Mucosa of descending colon (tissue), 3 donors: ENCODE measurements at regions not wholly inside any gene's neighbourhood (a gene's known extent, or its start where the extent isn't known, plus 50 kb on each side); places are given as distances from the start of the nearest gene placed in this dataset.

Source experiments
- ATAC-seq: fragments of 200-7000 bp; cut with Tn5 transposase; one replicate; pipeline ENCODE4 v1.9.1; 2020; ENCODE audit warnings: mild to moderate bottlenecking, moderate library complexity
- DNase-seq, 3 donors: peaks; one replicate each; pipeline ENCODE4 v3.0.0-alpha.2; 2020
- H3K36me3 ChIP-seq: fragments of 200-600 bp; one replicate; pipeline ENCODE4 v1.8.0; 2021; ENCODE audit warnings: low read depth, mild to moderate bottlenecking
- H3K4me1 ChIP-seq: fragments of 200-600 bp; one replicate; pipeline ENCODE4 v1.8.0; 2021; ENCODE audit warnings: low read depth, mild to moderate bottlenecking
- H3K4me3 ChIP-seq: fragments of 200-600 bp; one replicate; pipeline ENCODE4 v1.8.0; 2021; ENCODE audit warnings: mild to moderate bottlenecking
- H3K9me3 ChIP-seq: fragments of 200-600 bp; one replicate; pipeline ENCODE4 v1.8.0; 2021; ENCODE audit warnings: mild to moderate bottlenecking
- CTCF ChIP-seq: fragments of 200-600 bp; IDR thresholded peaks from one replicate; pipeline ENCODE4 v1.8.0; 2022; ENCODE audit warnings: antibody characterized with exemption, mild to moderate bottlenecking
- intact Hi-C, 2 donors: fragments of 100-400 bp; cut with DNase I in 1 of 2; cut with micrococcal nuclease in 1 of 2; formaldehyde crosslinking; loops; one replicate each; pipeline versions ENCODE4 v1.11.0 to v1.11.1; 2022; cut with DNase I, micrococcal nuclease
- donor health status: DM: no; HTN: no; CAD: no; lungs with moderate emphysema.
- donor health status: DM: no; HTN: no; CAD: no.
- donor health status: DM: no; HTN: yes; CAD: no.

- intact Hi-C loops = no loop called here
- no peak for DNase-seq
- TF ChIP-seq CTCF = no peak
These were observed 251.0 kb upstream of the CSF3R start for GRCh38 chr1:36733748-36734147.

GRCh38 chr1:36732015-36732356 is 249.3 kb upstream of the CSF3R start:
- Histone ChIP-seq H3K4me1 (no peaks in the 10 kb centered on the region), H3K36me3 (no peaks in the 10 kb centered on the region), H3K9me3 (no peaks in the 10 kb centered on the region), H3K4me3 (no peak overlapping the region)
- no peak for TF ChIP-seq CTCF
- no peak for ATAC-seq
- intact Hi-C loops = no loop called here
- no peak for DNase-seq

More at GRCh38 chr1:36733748-36734147, 251.0 kb upstream of the CSF3R start:
- H3K4me3 ChIP-seq = no peak overlapping the region
- no peak for ATAC-seq
- no peaks in the 10 kb centered on the region for H3K36me3 ChIP-seq
- no peaks in the 10 kb centered on the region for H3K4me1 ChIP-seq
- H3K9me3 ChIP-seq = no peaks in the 10 kb centered on the region

GRCh38 chr1:36731226-36732014 is 248.7 kb upstream of the CSF3R start:
- TF ChIP-seq CTCF = no peak
- no peak for ATAC-seq
- intact Hi-C loops = no loop called here
- DNase-seq = no peak
- Histone ChIP-seq H3K4me1 (no peaks in the 10 kb centered on the region), H3K9me3 (no peaks in the 10 kb centered on the region), H3K4me3 (no peak overlapping the region), H3K36me3 (no peaks in the 10 kb centered on the region)

- ATAC-seq (no peak), DNase-seq (no peak)
- Histone ChIP-seq H3K9me3 (no peaks in the 10 kb centered on the region), H3K36me3 (no peaks in the 10 kb centered on the region), H3K4me3 (no peak overlapping the region), H3K4me1 (no peaks in the 10 kb centered on the region)
- intact Hi-C loops = no loop called here
- no peak for TF ChIP-seq CTCF
These were observed 247.9 kb upstream of the CSF3R start for GRCh38 chr1:36730599-36730998.

GRCh38 chr1:36729716-36730510 is 247.2 kb upstream of the CSF3R start:
- Histone ChIP-seq H3K4me3 (no peak overlapping the region), H3K4me1 (no peaks in the 10 kb centered on the region), H3K9me3 (no peaks in the 10 kb centered on the region), H3K36me3 (no peaks in the 10 kb centered on the region)
- DNase-seq (no peak), ATAC-seq (no peak)
- intact Hi-C loops = no loop called here
- TF ChIP-seq CTCF = no peak
